ENCODE measurements at regions not wholly inside any gene's neighbourhood (a gene's known extent, or its start where the extent isn't known, plus 50 kb on each side); places are given as distances from the start of the nearest gene placed in this dataset.
A peak's percentile ranks its signal among the peaks of the same experiment; 100 is the strongest.

GRCh38 chr4:181950372-181951127, 292.7 kb upstream of the TENM3 start:
- H3K36me3 Mint-ChIP-seq (ENCODE audit: low read depth), result no peaks in the 10 kb centered on the region
- no peak overlapping the region for H3K27ac Mint-ChIP-seq
- TF ChIP-seq CTCF (IDR thresholded peaks at IDR 0.05; ENCODE audit: unreplicated experiment in 3 of 3), result no peak
- peaks cover 12% of the 10 kb centered on the region for H3K4me1 Mint-ChIP-seq
- no peaks in the 10 kb centered on the region for H3K9me3 Mint-ChIP-seq
- no peak overlapping the region for H3K4me3 Mint-ChIP-seq
- H3K27me3 Mint-ChIP-seq (ENCODE audit: low read depth), result no peaks in the 10 kb centered on the region

DNA sequence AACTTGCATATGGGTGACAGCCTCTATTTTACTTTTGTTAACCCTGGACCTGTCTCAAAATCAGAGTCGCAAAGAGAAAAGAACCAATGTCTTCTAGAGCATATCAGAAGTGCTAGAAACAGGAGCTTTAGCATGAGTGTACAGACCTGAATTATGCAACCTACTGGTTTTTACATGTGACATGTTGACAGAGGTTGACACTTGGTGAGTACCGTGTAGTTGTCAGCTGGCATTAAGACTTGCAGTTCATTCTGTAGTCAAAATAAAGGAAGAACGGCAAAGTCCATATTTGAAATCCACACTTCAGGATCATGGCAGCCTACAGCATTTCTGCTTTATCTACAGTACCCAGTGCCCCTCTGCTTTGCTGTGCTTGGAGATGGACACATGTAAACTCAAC, 291.9 kb upstream of the TENM3 start:
- no peak for TF ChIP-seq CTCF (IDR thresholded peaks at IDR 0.05; ENCODE audit: unreplicated experiment in 3 of 3)
- H3K36me3 Mint-ChIP-seq (ENCODE audit: low read depth), result no peaks in the 10 kb centered on the region
- peaks cover 14% of the 10 kb centered on the region for H3K4me1 Mint-ChIP-seq
- peak overlapping the region in 2 of 3 experiments; percentile 92 for H3K27ac Mint-ChIP-seq
- H3K9me3 Mint-ChIP-seq, result no peaks in the 10 kb centered on the region
- no peak overlapping the region for H3K4me3 Mint-ChIP-seq
- no peaks in the 10 kb centered on the region for H3K27me3 Mint-ChIP-seq (ENCODE audit: low read depth)

DNA sequence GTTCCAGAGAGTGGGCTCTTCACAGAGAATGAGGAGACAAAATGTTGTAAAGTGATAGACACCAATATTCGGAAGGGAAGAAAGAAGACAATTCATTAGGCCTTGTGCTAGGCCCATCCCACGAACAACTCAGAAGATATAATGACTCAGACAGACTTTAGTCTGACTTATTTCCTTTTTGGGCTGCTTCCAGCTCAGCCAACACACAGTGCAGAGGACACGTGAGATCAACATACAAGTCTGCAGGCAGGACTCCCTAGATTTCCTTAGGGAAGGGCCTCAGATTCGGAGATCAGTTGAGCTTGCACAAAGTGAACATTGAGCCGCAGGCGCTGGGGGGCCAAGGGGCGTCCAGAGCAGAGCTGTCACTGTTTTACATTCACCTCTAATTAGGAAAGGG, 290.7 kb upstream of the TENM3 start:
- no peak overlapping the region for H3K4me3 Mint-ChIP-seq
- H3K36me3 Mint-ChIP-seq (ENCODE audit: low read depth), result no peaks in the 10 kb centered on the region
- H3K9me3 Mint-ChIP-seq, result no peaks in the 10 kb centered on the region
- no peak for TF ChIP-seq CTCF (IDR thresholded peaks at IDR 0.05; ENCODE audit: unreplicated experiment in 3 of 3)
- peaks cover 26% of the 10 kb centered on the region for H3K4me1 Mint-ChIP-seq
- peak overlapping the region; percentile 92 to 93 (median 92) for H3K27ac Mint-ChIP-seq
- no peaks in the 10 kb centered on the region for H3K27me3 Mint-ChIP-seq (ENCODE audit: low read depth)

GRCh38 chr4:181956512-181956911, 286.7 kb upstream of the TENM3 start:
- TF ChIP-seq CTCF (IDR thresholded peaks at IDR 0.05; ENCODE audit: unreplicated experiment in 3 of 3), result no peak
- H3K4me3 Mint-ChIP-seq, result no peak overlapping the region
- peaks cover 41% of the 10 kb centered on the region for H3K4me1 Mint-ChIP-seq
- no peaks in the 10 kb centered on the region for H3K27me3 Mint-ChIP-seq (ENCODE audit: low read depth)
- peak overlapping the region; percentile 72 to 87 (median 72) for H3K27ac Mint-ChIP-seq
- no peaks in the 10 kb centered on the region for H3K36me3 Mint-ChIP-seq (ENCODE audit: low read depth)
- no peaks in the 10 kb centered on the region for H3K9me3 Mint-ChIP-seq

GRCh38 chr4:181957088-181957487, 286.1 kb upstream of the TENM3 start:
- Mint-ChIP-seq H3K36me3 (ENCODE audit: low read depth) (no peaks in the 10 kb centered on the region), H3K27ac (peak overlapping the region; percentile 72 to 87 (median 83)), H3K27me3 (ENCODE audit: low read depth) (no peaks in the 10 kb centered on the region), H3K9me3 (no peaks in the 10 kb centered on the region), H3K4me1 (peaks cover 41% of the 10 kb centered on the region), H3K4me3 (no peak overlapping the region)
- TF ChIP-seq CTCF (IDR thresholded peaks at IDR 0.05; ENCODE audit: unreplicated experiment in 3 of 3), result no peak

DNA sequence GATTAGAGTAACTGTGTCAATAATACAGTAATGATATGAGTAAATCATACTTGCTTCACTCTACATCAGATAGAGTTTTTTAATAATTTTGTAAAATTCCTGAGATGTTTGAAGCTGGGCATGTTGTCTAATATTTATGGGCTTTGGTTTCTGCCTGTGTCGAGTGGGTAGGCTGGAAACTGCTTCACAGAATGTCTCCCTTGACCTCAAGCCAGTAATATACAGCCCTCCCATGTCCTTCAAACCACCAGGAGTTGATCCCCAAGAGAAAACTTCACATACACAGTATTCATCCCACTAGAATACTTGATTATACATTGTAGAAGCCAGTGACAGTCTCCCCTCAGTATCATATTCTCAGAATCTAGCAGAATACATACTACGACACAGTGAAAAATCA, 284.8 kb upstream of the TENM3 start:
- Mint-ChIP-seq H3K27ac (peak overlapping the region; percentile 38 to 90 (median 90)), H3K36me3 (ENCODE audit: low read depth) (no peaks in the 10 kb centered on the region), H3K4me1 (peaks cover 46% of the 10 kb centered on the region), H3K4me3 (no peak overlapping the region), H3K9me3 (no peaks in the 10 kb centered on the region), H3K27me3 (ENCODE audit: low read depth) (no peaks in the 10 kb centered on the region)
- TF ChIP-seq CTCF (IDR thresholded peaks at IDR 0.05; ENCODE audit: unreplicated experiment in 3 of 3), result no peak
